ENCODE measurements at regions not wholly inside any gene's neighbourhood (a gene's known extent, or its start where the extent isn't known, plus 50 kb on each side); places are given as distances from the start of the nearest gene placed in this dataset.

- ChIA-PET CTCF (no interaction called here), POLR2A (no interaction called here)
- TF ChIP-seq EMX1 (CRISPR knock-in tag; IDR thresholded peaks at IDR 0.05) (no peak), NFYB (CRISPR knock-in tag; conservative IDR thresholded peaks at IDR 0.05; ENCODE audit: low read depth) (no peak), NFATC4 (CRISPR knock-in tag; IDR thresholded peaks at IDR 0.05) (no peak), ZMAT4 (CRISPR knock-in tag; IDR thresholded peaks at IDR 0.05) (no peak), TEAD4 (CRISPR knock-in tag; IDR thresholded peaks at IDR 0.05) (no peak), FOXJ3 (CRISPR knock-in tag; IDR thresholded peaks at IDR 0.05; ENCODE audit: borderline replicate concordance) (no peak), NR1H2 (CRISPR knock-in tag; IDR thresholded peaks at IDR 0.05) (no peak), NR3C1 (CRISPR knock-in tag; conservative IDR thresholded peaks at IDR 0.05; ENCODE audit: low read depth) (no peak), HMGA2 (CRISPR knock-in tag; IDR thresholded peaks at IDR 0.05) (no peak), MXD4 (CRISPR knock-in tag; IDR thresholded peaks at IDR 0.05; ENCODE audit: borderline replicate concordance) (no peak), KAT7 (CRISPR knock-in tag; IDR thresholded peaks at IDR 0.05; ENCODE audit: borderline replicate concordance) (no peak), GRHL2 (CRISPR knock-in tag; IDR thresholded peaks at IDR 0.05; ENCODE audit: insufficient replicate concordance, severe bottlenecking) (no peak), ZNF121 (CRISPR knock-in tag; IDR thresholded peaks at IDR 0.05) (no peak), PREB (CRISPR knock-in tag; IDR thresholded peaks at IDR 0.05; ENCODE audit: borderline replicate concordance) (no peak), TP53 (CRISPR knock-in tag; IDR thresholded peaks at IDR 0.05) (no peak)
- TF ChIP-seq, protein P1, sequence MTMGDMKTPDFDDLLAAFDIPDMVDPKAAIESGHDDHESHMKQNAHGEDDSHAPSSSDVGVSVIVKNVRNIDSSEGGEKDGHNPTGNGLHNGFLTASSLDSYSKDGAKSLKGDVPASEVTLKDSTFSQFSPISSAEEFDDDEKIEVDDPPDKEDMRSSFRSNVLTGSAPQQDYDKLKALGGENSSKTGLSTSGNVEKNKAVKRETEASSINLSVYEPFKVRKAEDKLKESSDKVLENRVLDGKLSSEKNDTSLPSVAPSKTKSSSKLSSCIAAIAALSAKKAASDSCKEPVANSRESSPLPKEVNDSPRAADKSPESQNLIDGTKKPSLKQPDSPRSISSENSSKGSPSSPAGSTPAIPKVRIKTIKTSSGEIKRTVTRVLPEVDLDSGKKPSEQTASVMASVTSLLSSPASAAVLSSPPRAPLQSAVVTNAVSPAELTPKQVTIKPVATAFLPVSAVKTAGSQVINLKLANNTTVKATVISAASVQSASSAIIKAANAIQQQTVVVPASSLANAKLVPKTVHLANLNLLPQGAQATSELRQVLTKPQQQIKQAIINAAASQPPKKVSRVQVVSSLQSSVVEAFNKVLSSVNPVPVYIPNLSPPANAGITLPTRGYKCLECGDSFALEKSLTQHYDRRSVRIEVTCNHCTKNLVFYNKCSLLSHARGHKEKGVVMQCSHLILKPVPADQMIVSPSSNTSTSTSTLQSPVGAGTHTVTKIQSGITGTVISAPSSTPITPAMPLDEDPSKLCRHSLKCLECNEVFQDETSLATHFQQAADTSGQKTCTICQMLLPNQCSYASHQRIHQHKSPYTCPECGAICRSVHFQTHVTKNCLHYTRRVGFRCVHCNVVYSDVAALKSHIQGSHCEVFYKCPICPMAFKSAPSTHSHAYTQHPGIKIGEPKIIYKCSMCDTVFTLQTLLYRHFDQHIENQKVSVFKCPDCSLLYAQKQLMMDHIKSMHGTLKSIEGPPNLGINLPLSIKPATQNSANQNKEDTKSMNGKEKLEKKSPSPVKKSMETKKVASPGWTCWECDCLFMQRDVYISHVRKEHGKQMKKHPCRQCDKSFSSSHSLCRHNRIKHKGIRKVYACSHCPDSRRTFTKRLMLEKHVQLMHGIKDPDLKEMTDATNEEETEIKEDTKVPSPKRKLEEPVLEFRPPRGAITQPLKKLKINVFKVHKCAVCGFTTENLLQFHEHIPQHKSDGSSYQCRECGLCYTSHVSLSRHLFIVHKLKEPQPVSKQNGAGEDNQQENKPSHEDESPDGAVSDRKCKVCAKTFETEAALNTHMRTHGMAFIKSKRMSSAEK (CRISPR knock-in tag; IDR thresholded peaks at IDR 0.05; ENCODE audit: borderline replicate concordance), result no peak
- TF ChIP-seq, protein P2, sequence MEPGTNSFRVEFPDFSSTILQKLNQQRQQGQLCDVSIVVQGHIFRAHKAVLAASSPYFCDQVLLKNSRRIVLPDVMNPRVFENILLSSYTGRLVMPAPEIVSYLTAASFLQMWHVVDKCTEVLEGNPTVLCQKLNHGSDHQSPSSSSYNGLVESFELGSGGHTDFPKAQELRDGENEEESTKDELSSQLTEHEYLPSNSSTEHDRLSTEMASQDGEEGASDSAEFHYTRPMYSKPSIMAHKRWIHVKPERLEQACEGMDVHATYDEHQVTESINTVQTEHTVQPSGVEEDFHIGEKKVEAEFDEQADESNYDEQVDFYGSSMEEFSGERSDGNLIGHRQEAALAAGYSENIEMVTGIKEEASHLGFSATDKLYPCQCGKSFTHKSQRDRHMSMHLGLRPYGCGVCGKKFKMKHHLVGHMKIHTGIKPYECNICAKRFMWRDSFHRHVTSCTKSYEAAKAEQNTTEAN (CRISPR knock-in tag; IDR thresholded peaks at IDR 0.05), result no peak
- Mint-ChIP-seq H3K27ac (no peak overlapping the region), H3K36me3 (peaks cover 27% of the 10 kb centered on the region), H3K4me1 (no peaks in the 10 kb centered on the region), H3K9me3 (peaks cover 37% of the 10 kb centered on the region), H3K27me3 (ENCODE audit: low read depth) (no peaks in the 10 kb centered on the region; the same call in 1 of the 2 replicates), H3K4me3 (no peak overlapping the region)
- no peak for ATAC-seq
- no peak for DNase-seq (ENCODE audit: low spot score)
Observed at GRCh38 chr4:11483046-11483445, 54.4 kb upstream of the HS3ST1 start.

DNA sequence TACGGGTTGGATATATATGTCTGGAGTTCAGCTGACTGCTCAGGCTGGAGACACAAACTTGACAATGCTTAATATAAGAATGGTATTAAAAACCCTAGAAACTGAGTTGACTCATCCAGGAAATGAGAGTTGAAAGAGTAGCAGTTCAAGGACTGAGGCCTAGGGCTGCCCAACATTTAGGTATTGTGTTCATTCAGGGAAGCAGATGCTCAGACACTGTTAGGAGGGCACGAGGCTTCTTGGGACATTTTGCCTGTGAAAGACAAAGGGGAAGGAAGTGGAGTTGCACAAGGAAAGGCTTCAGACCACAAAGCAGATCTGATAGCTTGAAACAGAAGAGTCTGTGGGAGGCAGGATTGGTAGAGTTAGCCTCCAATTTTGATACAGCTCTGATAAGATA lies 52.0 kb upstream of the HS3ST1 start:
- CTCF ChIA-PET, result no interaction called here
- ATAC-seq (no peak), DNase-seq (ENCODE audit: low spot score) (no peak)
- H3K36me3 Mint-ChIP-seq, result peaks cover 35% of the 10 kb centered on the region
- H3K4me1 Mint-ChIP-seq, result no peaks in the 10 kb centered on the region
- H3K9me3 Mint-ChIP-seq, result peaks cover 44% of the 10 kb centered on the region
- no peak overlapping the region for H3K4me3 Mint-ChIP-seq
- no peaks in the 10 kb centered on the region; the same call in 1 of the 2 replicates for H3K27me3 Mint-ChIP-seq (ENCODE audit: low read depth)
- POLR2A ChIA-PET, result no interaction called here
- H3K27ac Mint-ChIP-seq, result no peak overlapping the region
- TF ChIP-seq ZMAT4 (CRISPR knock-in tag; IDR thresholded peaks at IDR 0.05) (no peak), NR2C2 (CRISPR knock-in tag; IDR thresholded peaks at IDR 0.05) (no peak), CREM (CRISPR knock-in tag; IDR thresholded peaks at IDR 0.05) (no peak), MYBL2 (CRISPR knock-in tag; IDR thresholded peaks at IDR 0.05) (no peak)
- TF ChIP-seq, protein P3, sequence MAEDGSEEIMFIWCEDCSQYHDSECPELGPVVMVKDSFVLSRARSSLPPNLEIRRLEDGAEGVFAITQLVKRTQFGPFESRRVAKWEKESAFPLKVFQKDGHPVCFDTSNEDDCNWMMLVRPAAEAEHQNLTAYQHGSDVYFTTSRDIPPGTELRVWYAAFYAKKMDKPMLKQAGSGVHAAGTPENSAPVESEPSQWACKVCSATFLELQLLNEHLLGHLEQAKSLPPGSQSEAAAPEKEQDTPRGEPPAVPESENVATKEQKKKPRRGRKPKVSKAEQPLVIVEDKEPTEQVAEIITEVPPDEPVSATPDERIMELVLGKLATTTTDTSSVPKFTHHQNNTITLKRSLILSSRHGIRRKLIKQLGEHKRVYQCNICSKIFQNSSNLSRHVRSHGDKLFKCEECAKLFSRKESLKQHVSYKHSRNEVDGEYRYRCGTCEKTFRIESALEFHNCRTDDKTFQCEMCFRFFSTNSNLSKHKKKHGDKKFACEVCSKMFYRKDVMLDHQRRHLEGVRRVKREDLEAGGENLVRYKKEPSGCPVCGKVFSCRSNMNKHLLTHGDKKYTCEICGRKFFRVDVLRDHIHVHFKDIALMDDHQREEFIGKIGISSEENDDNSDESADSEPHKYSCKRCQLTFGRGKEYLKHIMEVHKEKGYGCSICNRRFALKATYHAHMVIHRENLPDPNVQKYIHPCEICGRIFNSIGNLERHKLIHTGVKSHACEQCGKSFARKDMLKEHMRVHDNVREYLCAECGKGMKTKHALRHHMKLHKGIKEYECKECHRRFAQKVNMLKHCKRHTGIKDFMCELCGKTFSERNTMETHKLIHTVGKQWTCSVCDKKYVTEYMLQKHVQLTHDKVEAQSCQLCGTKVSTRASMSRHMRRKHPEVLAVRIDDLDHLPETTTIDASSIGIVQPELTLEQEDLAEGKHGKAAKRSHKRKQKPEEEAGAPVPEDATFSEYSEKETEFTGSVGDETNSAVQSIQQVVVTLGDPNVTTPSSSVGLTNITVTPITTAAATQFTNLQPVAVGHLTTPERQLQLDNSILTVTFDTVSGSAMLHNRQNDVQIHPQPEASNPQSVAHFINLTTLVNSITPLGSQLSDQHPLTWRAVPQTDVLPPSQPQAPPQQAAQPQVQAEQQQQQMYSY (CRISPR knock-in tag; IDR thresholded peaks at IDR 0.05), result no peak
- TF ChIP-seq, protein P4, sequence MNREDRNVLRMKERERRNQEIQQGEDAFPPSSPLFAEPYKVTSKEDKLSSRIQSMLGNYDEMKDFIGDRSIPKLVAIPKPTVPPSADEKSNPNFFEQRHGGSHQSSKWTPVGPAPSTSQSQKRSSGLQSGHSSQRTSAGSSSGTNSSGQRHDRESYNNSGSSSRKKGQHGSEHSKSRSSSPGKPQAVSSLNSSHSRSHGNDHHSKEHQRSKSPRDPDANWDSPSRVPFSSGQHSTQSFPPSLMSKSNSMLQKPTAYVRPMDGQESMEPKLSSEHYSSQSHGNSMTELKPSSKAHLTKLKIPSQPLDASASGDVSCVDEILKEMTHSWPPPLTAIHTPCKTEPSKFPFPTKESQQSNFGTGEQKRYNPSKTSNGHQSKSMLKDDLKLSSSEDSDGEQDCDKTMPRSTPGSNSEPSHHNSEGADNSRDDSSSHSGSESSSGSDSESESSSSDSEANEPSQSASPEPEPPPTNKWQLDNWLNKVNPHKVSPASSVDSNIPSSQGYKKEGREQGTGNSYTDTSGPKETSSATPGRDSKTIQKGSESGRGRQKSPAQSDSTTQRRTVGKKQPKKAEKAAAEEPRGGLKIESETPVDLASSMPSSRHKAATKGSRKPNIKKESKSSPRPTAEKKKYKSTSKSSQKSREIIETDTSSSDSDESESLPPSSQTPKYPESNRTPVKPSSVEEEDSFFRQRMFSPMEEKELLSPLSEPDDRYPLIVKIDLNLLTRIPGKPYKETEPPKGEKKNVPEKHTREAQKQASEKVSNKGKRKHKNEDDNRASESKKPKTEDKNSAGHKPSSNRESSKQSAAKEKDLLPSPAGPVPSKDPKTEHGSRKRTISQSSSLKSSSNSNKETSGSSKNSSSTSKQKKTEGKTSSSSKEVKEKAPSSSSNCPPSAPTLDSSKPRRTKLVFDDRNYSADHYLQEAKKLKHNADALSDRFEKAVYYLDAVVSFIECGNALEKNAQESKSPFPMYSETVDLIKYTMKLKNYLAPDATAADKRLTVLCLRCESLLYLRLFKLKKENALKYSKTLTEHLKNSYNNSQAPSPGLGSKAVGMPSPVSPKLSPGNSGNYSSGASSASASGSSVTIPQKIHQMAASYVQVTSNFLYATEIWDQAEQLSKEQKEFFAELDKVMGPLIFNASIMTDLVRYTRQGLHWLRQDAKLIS (CRISPR knock-in tag; IDR thresholded peaks at IDR 0.05; ENCODE audit: borderline replicate concordance), result no peak
